ENCODE measurements at regions not wholly inside any gene's neighbourhood (a gene's known extent, or its start where the extent isn't known, plus 50 kb on each side); places are given as distances from the start of the nearest gene placed in this dataset.
A peak's percentile ranks its signal among the peaks of the same experiment; 100 is the strongest.
"Not testable (repeated sequence)": the region's sequence is repeated elsewhere in the genome, so short reads cannot be mapped to it uniquely, and the experiment has no call there.

DNA sequence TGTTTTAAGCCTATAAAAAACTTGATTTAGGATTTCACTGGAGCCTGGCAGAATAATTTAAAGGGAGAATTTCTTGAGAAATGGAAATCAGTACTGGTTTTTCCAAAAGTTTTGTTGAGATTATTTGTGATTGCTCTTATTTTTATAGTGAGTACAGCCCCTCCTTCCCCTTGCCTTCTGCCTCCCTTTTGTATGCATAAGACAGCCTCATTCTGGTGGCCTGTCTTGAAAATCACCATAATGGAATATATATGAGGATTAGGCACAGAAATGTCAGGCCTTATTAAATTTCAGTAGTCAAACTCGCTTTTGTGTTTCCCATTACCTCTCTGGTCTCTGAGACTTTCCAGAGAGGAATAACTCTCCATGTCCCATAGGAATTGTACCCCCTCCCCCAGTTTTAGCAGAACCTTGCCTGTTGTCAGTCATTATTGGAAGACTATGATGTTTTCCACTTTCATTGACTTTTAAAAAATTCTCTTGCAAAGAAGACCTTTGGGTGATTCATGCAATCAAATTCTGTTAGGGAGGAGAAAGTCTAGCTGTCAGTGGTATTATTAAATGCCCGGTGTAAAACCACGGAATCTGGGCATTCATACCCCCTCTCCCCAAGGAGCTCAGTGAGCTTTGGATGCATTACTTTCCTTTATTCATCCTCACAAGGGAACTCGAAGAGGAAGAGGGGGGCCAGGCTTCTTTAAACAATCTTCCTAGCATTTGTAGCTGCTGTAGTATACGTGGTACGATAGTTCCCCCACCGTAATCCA, 171.6 kb upstream of the TSC22D2 start:
- no peaks in the 10 kb centered on the region for H3K4me1 ChIP-seq (ENCODE audit: insufficient read depth, insufficient read length)
- H3K27me3 ChIP-seq (ENCODE audit: insufficient read depth, insufficient read length), result no peaks in the 10 kb centered on the region
- H3K4me3 ChIP-seq (ENCODE audit: insufficient read length, low read depth), result no peak overlapping the region
- DNase-seq (ENCODE audit: low read depth, low spot score), result no peak
- H3K9me3 ChIP-seq (ENCODE audit: insufficient read depth, low read length), result no peaks in the 10 kb centered on the region
- H3K9ac ChIP-seq (ENCODE audit: insufficient read length, low read depth), result no peak overlapping the region
- no peak for TF ChIP-seq YY1 (IDR thresholded peaks at IDR 0.05; ENCODE audit: insufficient read depth, insufficient read length)
- TF ChIP-seq SUZ12 (IDR thresholded peaks at IDR 0.05; ENCODE audit: extremely low read depth, insufficient read depth, insufficient read length), result no peak
- no peak for TF ChIP-seq ZNF274 (IDR thresholded peaks at IDR 0.05; ENCODE audit: low read depth, low read length)
- no peaks in the 10 kb centered on the region for H3K36me3 ChIP-seq (ENCODE audit: insufficient read depth, insufficient read length, low read length)

DNA sequence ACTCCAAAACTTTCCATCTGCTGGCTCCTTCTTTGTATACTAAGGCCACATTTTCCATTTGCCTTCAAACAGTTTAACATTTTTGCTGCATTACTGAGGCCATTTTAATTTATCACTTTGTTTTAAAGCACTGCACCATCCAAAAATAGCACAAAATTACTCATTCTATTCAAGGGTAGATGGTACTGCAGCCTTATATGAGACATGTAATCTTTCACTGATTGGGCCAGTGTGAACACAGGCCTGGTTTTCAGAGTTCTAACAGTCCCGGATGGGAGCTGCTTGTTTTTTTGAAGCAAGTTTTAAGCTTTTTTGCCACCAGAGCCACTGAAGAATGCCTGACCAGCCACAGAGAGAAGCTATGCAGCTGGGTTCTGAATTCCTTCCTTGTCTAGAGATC, 172.3 kb upstream of the TSC22D2 start:
- no peaks in the 10 kb centered on the region for H3K4me1 ChIP-seq (ENCODE audit: insufficient read depth, insufficient read length)
- DNase-seq (ENCODE audit: low read depth, low spot score), result no peak
- no peaks in the 10 kb centered on the region for H3K27me3 ChIP-seq (ENCODE audit: insufficient read depth, insufficient read length)
- no peak overlapping the region for H3K4me3 ChIP-seq (ENCODE audit: insufficient read length, low read depth)
- H3K9ac ChIP-seq (ENCODE audit: insufficient read length, low read depth), result no peak overlapping the region
- no peak for TF ChIP-seq YY1 (IDR thresholded peaks at IDR 0.05; ENCODE audit: insufficient read depth, insufficient read length)
- TF ChIP-seq SUZ12 (IDR thresholded peaks at IDR 0.05; ENCODE audit: extremely low read depth, insufficient read depth, insufficient read length), result no peak
- no peak for TF ChIP-seq ZNF274 (IDR thresholded peaks at IDR 0.05; ENCODE audit: low read depth, low read length)
- H3K9me3 ChIP-seq (ENCODE audit: insufficient read depth, low read length), result no peaks in the 10 kb centered on the region
- H3K36me3 ChIP-seq (ENCODE audit: insufficient read depth, insufficient read length, low read length), result no peaks in the 10 kb centered on the region

DNA sequence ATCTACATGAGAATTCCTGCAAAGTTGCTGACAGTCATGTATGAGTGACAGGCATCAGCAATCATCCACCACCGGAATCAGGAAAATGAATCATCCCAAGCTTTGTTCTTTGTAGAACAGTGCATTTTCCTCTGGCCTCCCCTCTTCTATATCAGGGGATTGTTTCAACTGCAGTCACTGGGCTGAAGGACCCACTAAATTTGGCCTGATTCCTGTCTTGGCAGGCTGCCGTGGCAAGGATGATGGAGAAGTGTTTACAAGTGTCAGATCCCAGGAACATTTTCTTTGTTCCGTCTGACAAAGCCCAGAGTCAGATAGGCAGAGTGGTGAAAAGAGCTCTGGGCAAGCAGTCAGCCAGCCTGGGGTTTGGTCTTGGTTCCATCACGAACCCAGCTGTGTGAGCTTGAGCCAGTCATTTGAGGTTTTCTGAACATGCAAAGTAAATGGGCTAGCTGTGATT, 175.1 kb upstream of the TSC22D2 start:
- TF ChIP-seq SUZ12 (IDR thresholded peaks at IDR 0.05; ENCODE audit: extremely low read depth, insufficient read depth, insufficient read length), result no peak
- no peak for TF ChIP-seq ZNF274 (IDR thresholded peaks at IDR 0.05; ENCODE audit: low read depth, low read length)
- no peak for TF ChIP-seq YY1 (IDR thresholded peaks at IDR 0.05; ENCODE audit: insufficient read depth, insufficient read length)
- no peak overlapping the region for H3K9ac ChIP-seq (ENCODE audit: insufficient read length, low read depth)
- H3K36me3 ChIP-seq (ENCODE audit: insufficient read depth, insufficient read length, low read length), result no peaks in the 10 kb centered on the region
- no peaks in the 10 kb centered on the region for H3K27me3 ChIP-seq (ENCODE audit: insufficient read depth, insufficient read length)
- no peaks in the 10 kb centered on the region for H3K9me3 ChIP-seq (ENCODE audit: insufficient read depth, low read length)
- DNase-seq (ENCODE audit: low read depth, low spot score), result no peak
- no peak overlapping the region for H3K4me3 ChIP-seq (ENCODE audit: insufficient read length, low read depth)
- H3K4me1 ChIP-seq (ENCODE audit: insufficient read depth, insufficient read length), result no peaks in the 10 kb centered on the region

DNA sequence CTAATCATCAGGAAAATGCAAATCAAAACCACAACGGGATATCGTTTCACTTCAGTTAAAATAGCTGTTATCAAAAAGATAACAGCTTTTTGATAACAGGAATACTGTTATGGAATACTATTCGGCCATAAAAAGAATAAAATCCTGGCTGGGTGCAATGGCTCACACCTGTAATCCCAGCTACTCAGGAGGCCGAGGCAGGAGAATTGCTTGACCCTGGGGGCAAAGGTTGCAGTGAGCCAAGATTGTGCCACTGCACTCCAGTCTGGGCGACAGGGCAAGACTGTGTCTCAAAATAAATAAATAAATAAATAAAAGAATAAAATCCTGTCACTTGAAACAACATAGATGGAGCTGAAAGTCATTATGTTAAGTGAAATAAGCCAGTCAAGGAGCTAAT, 178.1 kb upstream of the TSC22D2 start:
- no peak for TF ChIP-seq ZNF274 (IDR thresholded peaks at IDR 0.05; ENCODE audit: low read depth, low read length)
- TF ChIP-seq YY1 (IDR thresholded peaks at IDR 0.05; ENCODE audit: insufficient read depth, insufficient read length), result no peak
- TF ChIP-seq SUZ12 (IDR thresholded peaks at IDR 0.05; ENCODE audit: extremely low read depth, insufficient read depth, insufficient read length), result no peak
- H3K9me3 ChIP-seq (ENCODE audit: insufficient read depth, low read length), result no peaks in the 10 kb centered on the region
- no peaks in the 10 kb centered on the region for H3K4me1 ChIP-seq (ENCODE audit: insufficient read depth, insufficient read length)
- no peaks in the 10 kb centered on the region for H3K27me3 ChIP-seq (ENCODE audit: insufficient read depth, insufficient read length)
- no peak for DNase-seq (ENCODE audit: low read depth, low spot score)
- no peak overlapping the region for H3K9ac ChIP-seq (ENCODE audit: insufficient read length, low read depth)
- no peak overlapping the region for H3K4me3 ChIP-seq (ENCODE audit: insufficient read length, low read depth)
- no peaks in the 10 kb centered on the region for H3K36me3 ChIP-seq (ENCODE audit: insufficient read depth, insufficient read length, low read length)

DNA sequence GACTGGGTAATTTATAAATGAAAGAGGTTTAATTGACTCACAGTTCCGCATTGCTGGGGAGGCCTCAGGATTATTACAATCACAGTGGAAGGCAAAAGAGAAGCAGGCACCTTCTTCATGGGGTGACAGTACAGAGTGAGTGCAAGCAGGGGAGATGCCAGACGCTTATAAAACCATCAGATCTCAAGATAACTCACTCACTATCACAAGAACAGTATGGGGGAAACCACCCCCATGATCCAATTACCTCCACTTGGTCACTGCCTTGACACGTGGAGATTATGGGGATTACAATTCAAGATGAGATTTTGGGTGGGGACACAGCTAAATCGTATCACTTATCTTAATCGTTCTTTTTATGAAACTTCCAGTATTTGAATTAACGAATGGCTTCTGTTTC, 179.5 kb upstream of the TSC22D2 start:
- not testable (repeated sequence) for H3K9ac ChIP-seq (ENCODE audit: insufficient read length, low read depth); H3K4me1 ChIP-seq (ENCODE audit: insufficient read depth, insufficient read length); H3K36me3 ChIP-seq (ENCODE audit: insufficient read depth, insufficient read length, low read length); DNase-seq (ENCODE audit: low read depth, low spot score); H3K4me3 ChIP-seq (ENCODE audit: insufficient read length, low read depth); H3K27me3 ChIP-seq (ENCODE audit: insufficient read depth, insufficient read length); H3K9me3 ChIP-seq (ENCODE audit: insufficient read depth, low read length)

DNA sequence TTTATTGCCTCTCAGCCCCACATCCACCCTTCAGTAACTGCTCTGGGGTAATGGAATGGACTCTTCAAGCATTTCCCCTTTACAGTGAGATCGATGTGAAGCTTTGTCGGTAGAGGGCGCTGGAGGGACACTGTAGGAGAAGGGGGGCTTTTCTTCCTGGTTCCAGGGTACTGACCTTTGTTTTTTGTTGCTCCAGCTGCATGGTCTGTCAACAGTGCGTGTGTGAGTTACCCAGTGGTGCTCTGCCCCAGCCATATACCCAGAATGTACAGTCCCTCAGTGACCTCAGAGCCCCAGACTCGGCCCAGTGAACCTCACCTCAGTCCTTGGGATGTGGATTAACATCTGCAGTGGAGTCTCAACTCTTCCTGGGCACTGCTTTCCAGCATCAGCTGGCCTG, 180.3 kb upstream of the TSC22D2 start:
- Histone ChIP-seq H3K36me3 (ENCODE audit: insufficient read depth, insufficient read length, low read length) (no peaks in the 10 kb centered on the region), H3K27me3 (ENCODE audit: insufficient read depth, insufficient read length) (no peaks in the 10 kb centered on the region), H3K4me1 (ENCODE audit: insufficient read depth, insufficient read length) (no peaks in the 10 kb centered on the region), H3K9me3 (ENCODE audit: insufficient read depth, low read length) (no peaks in the 10 kb centered on the region), H3K9ac (ENCODE audit: insufficient read length, low read depth) (no peak overlapping the region), H3K4me3 (ENCODE audit: insufficient read length, low read depth) (no peak overlapping the region)
- peak; percentile 83 for DNase-seq (ENCODE audit: low read depth, low spot score)
- TF ChIP-seq YY1 (IDR thresholded peaks at IDR 0.05; ENCODE audit: insufficient read depth, insufficient read length) (no peak), SUZ12 (IDR thresholded peaks at IDR 0.05; ENCODE audit: extremely low read depth, insufficient read depth, insufficient read length) (no peak), ZNF274 (IDR thresholded peaks at IDR 0.05; ENCODE audit: low read depth, low read length) (no peak)

DNA sequence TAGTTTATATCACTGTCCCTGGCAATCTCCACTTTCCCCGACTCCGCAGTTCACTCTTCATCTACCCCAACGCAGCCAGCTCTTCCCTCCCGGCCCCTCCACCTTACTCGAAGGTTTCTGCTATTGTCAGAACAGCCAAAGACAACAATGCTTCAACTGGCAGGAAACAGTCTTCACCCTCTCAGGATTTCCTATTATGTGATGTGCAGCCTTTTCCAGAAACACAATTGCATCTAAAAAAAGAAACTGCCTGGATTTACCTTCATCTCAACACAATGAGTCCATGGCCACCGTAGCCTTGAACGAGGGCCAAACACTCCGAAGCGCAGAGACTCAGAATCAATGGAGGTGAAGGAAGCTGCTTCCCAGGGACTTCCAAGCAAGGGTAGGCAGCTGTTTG, 182.1 kb upstream of the TSC22D2 start:
- Histone ChIP-seq H3K4me1 (ENCODE audit: insufficient read depth, insufficient read length) (peaks cover 5% of the 10 kb centered on the region), H3K4me3 (ENCODE audit: insufficient read length, low read depth) (no peak overlapping the region), H3K27me3 (ENCODE audit: insufficient read depth, insufficient read length) (peaks cover 8% of the 10 kb centered on the region), H3K36me3 (ENCODE audit: insufficient read depth, insufficient read length, low read length) (no peaks in the 10 kb centered on the region), H3K9me3 (ENCODE audit: insufficient read depth, low read length) (no peaks in the 10 kb centered on the region), H3K9ac (ENCODE audit: insufficient read length, low read depth) (no peak overlapping the region)
- no peak for DNase-seq (ENCODE audit: low read depth, low spot score)
- TF ChIP-seq YY1 (IDR thresholded peaks at IDR 0.05; ENCODE audit: insufficient read depth, insufficient read length) (no peak), SUZ12 (IDR thresholded peaks at IDR 0.05; ENCODE audit: extremely low read depth, insufficient read depth, insufficient read length) (no peak), ZNF274 (IDR thresholded peaks at IDR 0.05; ENCODE audit: low read depth, low read length) (no peak)

All from NT2/D1 (cell line).